ENCODE measurements at regions not wholly inside any gene's neighbourhood (a gene's known extent, or its start where the extent isn't known, plus 50 kb on each side); places are given as distances from the start of the nearest gene placed in this dataset.

GRCh38 chr20:7361321-7361720 lies 578.9 kb downstream of the HAO1 start:
- no peak for TF ChIP-seq CTCF (IDR thresholded peaks at IDR 0.05)
- TF ChIP-seq POLR2A (IDR thresholded peaks at IDR 0.05), result no peak

Data from uterus (tissue), 2 donors.